Urinary bladder (tissue), 3 donors: ENCODE measurements at regions not wholly inside any gene's neighbourhood (a gene's known extent, or its start where the extent isn't known, plus 50 kb on each side); places are given as distances from the start of the nearest gene placed in this dataset.

Experiments used
- DNase-seq: peaks from one replicate; pipeline ENCODE4 v3.0.0-alpha.2; 2015; ENCODE audit errors: extremely low spot score
- H3K27ac ChIP-seq: one replicate; pipeline ENCODE4 v1.5.1; 2013; ENCODE audit warnings: low read depth, mild to moderate bottlenecking, moderate library complexity
- H3K36me3 ChIP-seq: one replicate; pipeline ENCODE4 v1.6.1; 2013; ENCODE audit warnings: mild to moderate bottlenecking, moderate library complexity; ENCODE audit not compliant: insufficient read depth
- H3K4me1 ChIP-seq: one replicate; pipeline ENCODE4 v1.6.1; 2013; ENCODE audit warnings: mild to moderate bottlenecking, moderate library complexity; ENCODE audit not compliant: insufficient read depth
- H3K4me3 ChIP-seq: one replicate; pipeline ENCODE4 v1.5.1; 2013; ENCODE audit warnings: low read depth, low read length
- WGBS: extraction: QIAGEN DNeasy Blood & Tissue Kit; methylation state at CpG from one replicate; pipeline ENCODE4 v1.1.7; 2013; 5-methylcytosine and 5-hydroxymethylcytosine counted together
- donor health status: healthy with polysubstance abuse.
- donor health status: healthy.

DNA sequence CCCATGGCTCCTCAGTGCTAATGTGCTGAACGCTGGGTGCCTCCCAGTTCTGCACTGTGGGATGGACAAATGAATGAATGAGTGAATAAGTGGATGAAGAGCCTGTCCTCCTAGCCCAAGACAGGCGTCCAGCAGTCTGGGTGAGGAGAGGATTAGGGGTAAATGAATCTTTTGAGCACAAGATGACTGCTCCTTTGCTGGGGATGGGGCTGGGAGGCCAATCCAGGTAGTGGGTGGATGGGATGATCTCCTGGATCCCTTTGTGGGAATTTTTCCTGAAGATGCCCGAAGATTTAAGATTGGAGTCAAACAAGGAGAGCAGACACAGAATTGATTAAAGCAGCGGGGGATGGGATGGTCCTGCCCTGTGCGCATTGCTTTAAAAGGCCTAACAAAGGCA, 65.3 kb upstream of the MLN start:
- Histone ChIP-seq H3K4me3 (no peak overlapping the region), H3K36me3 (no peaks in the 10 kb centered on the region), H3K4me1 (no peaks in the 10 kb centered on the region), H3K27ac (no peak overlapping the region)
- no peak for DNase-seq
- WGBS: 87% methylated on average over 5 of the region's 5 CpGs

GRCh38 chr6:33868141-33868540, 64.3 kb upstream of the MLN start:
- Histone ChIP-seq H3K4me1 (no peaks in the 10 kb centered on the region), H3K27ac (no peak overlapping the region), H3K4me3 (no peak overlapping the region), H3K36me3 (no peaks in the 10 kb centered on the region)
- DNase-seq: no peak
- 86% methylated on average over 3 of the region's 3 CpGs for WGBS

DNA sequence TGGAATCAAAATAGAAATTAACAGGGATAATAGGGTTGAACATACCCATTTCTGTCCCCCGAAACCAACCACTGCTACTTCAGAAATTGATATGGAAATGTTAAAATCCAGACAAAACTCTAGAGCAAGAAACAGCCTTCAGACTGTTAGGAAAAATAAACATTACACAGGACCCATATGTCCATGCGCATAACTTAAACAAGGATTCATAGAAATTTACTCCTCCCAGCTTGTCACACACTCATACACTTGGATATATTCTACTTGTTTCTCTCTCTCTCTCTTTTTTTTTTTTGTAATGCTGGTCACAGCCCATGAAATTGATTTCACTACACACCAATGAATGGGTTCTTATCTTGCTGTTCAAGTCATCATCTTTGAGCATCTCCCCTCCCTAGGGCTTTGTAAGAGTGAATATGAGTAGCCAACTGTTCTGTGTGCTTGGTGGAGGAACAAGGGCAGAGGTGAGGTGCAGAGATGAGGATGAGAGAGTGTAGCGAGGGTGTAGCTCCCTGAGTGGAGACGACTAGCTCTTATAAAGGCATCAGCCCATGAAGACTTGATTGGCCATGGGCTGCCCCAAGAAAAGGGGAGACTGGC, 61.8 kb upstream of the MLN start:
- Histone ChIP-seq H3K4me3 (no peak overlapping the region), H3K36me3 (no peaks in the 10 kb centered on the region), H3K27ac (no peak overlapping the region), H3K4me1 (no peaks in the 10 kb centered on the region)
- WGBS: 87% methylated on average over 4 of the region's 4 CpGs
- no peak for DNase-seq

- Histone ChIP-seq H3K27ac (no peak overlapping the region), H3K36me3 (no peaks in the 10 kb centered on the region), H3K4me1 (no peaks in the 10 kb centered on the region), H3K4me3 (no peak overlapping the region)
- DNase-seq: no peak
- 73% methylated on average over 6 of the region's 6 CpGs for WGBS
Observed at GRCh38 chr6:33863723-33864440, 60.1 kb upstream of the MLN start.

GRCh38 chr6:33863084-33863483, 59.3 kb upstream of the MLN start:
- WGBS: 88% methylated on average over 6 of the region's 6 CpGs
- no peak for DNase-seq
- Histone ChIP-seq H3K36me3 (no peaks in the 10 kb centered on the region), H3K4me1 (no peaks in the 10 kb centered on the region), H3K27ac (no peak overlapping the region), H3K4me3 (no peak overlapping the region)

- no peak for DNase-seq
- H3K4me3 ChIP-seq: no peak overlapping the region
- 93% methylated on average over 4 of the region's 4 CpGs for WGBS
- no peaks in the 10 kb centered on the region for H3K4me1 ChIP-seq
- no peaks in the 10 kb centered on the region for H3K36me3 ChIP-seq
- no peak overlapping the region for H3K27ac ChIP-seq
Observed at GRCh38 chr6:33862536-33862935, 58.7 kb upstream of the MLN start.

DNA sequence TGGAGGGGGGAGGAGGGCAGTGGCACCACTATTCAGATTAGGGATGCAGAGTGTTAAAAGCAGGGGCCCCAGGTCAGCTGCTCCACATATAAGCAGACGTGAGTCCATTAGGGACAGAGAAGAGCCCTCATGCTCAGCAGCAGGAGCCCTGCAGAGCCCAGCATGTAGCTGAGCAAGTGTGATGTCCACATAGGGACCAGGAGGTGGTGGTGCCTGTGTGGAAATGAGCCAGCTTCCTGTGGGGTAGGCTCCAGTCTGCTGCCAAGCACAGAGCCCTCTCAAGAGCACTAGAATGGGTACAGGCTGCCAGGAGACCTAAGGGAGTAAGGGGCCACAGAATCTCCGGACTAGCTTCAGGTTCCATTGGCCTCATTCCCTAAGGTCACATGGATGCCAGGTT, 57.9 kb upstream of the MLN start:
- no peak overlapping the region for H3K4me3 ChIP-seq
- H3K36me3 ChIP-seq: no peaks in the 10 kb centered on the region
- no peak overlapping the region for H3K27ac ChIP-seq
- WGBS: 69% methylated on average over 2 of the region's 2 CpGs
- DNase-seq: no peak
- H3K4me1 ChIP-seq: no peaks in the 10 kb centered on the region

DNA sequence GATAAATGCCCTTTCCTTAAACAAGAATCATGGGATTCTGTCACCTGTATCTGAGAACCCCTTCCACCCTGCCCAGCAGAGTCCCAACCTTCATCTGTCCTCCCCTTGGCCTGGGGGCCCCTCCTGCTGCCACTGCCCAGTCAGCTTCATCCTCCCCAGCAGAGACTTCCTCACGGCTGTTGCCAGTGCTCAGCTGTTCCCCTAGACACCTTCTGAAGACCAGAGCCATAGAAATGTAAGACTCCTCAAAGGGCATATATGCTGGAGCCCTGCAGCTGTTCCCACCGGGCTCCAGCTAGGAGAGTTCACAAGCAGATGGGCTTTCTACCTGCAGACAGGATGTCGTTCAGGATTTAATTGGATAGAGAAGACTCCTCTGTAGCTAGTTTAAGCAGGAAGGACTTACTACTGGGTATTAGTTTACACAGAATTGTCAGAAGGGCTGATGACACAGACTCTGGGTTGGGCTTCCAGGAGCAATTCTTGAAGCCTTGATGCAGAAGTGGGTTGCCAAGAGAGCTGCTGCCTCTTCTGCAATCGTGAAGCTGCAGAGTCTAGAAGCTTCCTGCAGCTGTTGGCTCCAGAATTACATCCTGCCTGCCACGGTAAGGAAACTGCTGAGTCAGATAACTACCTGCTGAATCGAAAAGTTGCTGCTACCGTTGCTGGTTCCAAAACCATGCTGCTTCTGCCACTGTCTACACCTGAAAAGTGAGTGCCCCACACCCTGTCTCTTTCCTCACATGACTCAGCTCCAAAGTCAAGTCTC, 57.1 kb upstream of the MLN start:
- H3K4me1 ChIP-seq: no peaks in the 10 kb centered on the region
- no peak overlapping the region for H3K4me3 ChIP-seq
- H3K36me3 ChIP-seq: no peaks in the 10 kb centered on the region
- no peak overlapping the region for H3K27ac ChIP-seq
- WGBS: 28% methylated on average over 7 of the region's 7 CpGs
- no peak for DNase-seq

DNA sequence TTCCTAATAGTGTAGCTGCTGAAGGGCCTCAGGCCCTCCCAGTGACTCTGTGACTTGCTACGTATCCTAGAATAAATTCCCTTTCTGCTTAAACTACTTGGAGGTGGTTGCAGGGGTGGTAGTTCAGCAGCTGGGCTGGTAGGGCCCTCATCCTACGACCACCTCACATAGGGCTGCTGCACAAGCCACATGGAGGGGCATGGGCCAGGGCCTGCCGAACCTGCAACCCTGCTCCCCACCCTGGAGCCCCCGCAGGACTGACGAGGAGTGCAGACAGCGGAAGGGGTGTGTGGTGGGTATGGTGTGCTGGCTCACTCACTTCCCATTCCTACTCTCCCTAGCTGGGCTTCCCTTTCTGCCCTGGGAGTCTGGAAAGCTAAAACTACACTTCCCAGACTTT, 56.2 kb upstream of the MLN start:
- 86% methylated on average over 6 of the region's 6 CpGs for WGBS
- H3K4me3 ChIP-seq: no peak overlapping the region
- H3K4me1 ChIP-seq: no peaks in the 10 kb centered on the region
- no peaks in the 10 kb centered on the region for H3K36me3 ChIP-seq
- no peak overlapping the region for H3K27ac ChIP-seq
- no peak for DNase-seq

DNA sequence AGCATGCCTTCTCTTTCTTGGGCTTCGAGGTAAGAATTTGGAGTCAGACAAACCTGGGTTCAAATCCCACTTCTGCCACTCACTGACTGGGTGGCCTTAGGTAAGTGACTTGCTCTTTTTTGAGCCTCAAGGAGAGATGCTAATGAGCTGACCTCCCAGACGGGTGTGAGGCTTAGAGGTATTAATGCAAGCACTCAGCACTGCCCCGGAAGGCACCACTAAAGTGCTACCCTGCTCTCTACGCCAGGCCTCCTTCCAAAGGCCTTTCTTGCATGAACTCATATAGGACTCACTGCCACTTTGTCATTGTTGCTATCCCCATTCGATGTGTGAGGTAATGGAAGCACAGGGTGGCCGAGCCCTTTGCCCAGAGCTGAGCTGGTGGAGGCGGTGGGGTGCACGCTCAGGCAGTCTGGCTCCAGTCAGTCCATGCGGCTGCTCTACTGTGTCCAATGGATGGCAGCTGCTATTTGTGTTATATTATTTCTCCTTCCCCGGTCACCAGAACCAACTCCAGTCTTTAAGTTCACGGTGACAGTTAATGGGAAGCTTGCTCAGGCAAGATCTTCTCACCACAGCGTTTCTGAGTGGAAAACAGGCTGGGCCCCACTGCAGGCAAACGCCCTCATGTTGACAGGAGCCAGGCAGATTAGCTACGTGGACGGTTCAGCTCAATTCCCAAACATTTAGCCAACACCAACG, 55.2 kb upstream of the MLN start:
- WGBS: 79% methylated on average over 16 of the region's 16 CpGs
- no peak overlapping the region for H3K4me3 ChIP-seq
- DNase-seq: no peak
- no peaks in the 10 kb centered on the region for H3K36me3 ChIP-seq
- no peaks in the 10 kb centered on the region for H3K4me1 ChIP-seq
- H3K27ac ChIP-seq: no peak overlapping the region

DNA sequence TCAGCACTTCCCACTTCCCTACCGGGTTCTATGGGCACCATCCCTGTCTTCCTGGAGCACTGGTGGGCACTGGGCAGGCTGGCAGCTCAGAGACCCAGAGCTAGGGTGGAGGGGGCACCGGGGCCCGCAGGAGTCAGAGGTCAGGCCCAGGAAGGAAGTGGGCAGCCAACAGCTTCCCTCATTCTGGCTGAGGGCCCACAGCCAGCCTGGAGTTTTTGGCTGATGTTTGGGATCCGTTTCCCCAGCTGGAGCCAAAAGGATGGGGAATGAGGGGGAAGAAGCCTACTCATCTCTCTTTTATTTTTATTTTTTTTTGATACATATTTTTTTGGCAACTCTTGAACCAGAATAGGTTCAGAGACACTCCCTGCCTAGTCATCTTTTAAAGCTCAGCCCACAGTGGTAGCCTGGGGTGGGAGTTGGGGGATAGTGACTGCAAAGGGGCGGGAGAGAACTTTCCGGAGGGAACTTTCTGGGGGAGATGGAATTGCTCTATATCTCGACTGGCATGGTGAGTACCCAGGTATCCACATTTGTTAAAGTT, 54.2 kb upstream of the MLN start:
- Histone ChIP-seq H3K36me3 (no peaks in the 10 kb centered on the region), H3K4me3 (no peak overlapping the region), H3K4me1 (no peaks in the 10 kb centered on the region), H3K27ac (no peak overlapping the region)
- whole genome bisulfite sequencing: 62% methylated on average over 7 of the region's 7 CpGs
- no peak for DNase-seq

- no peak overlapping the region for H3K4me3 ChIP-seq
- no peaks in the 10 kb centered on the region for H3K4me1 ChIP-seq
- no peak for DNase-seq
- no peaks in the 10 kb centered on the region for H3K36me3 ChIP-seq
- WGBS: 71% methylated on average over 15 of the region's 15 CpGs
- H3K27ac ChIP-seq: no peak overlapping the region
Observed at GRCh38 chr6:33857093-33857931, 53.5 kb upstream of the MLN start.

GRCh38 chr6:33856655-33857054, 52.9 kb upstream of the MLN start:
- no peaks in the 10 kb centered on the region for H3K4me1 ChIP-seq
- no peak for DNase-seq
- no peaks in the 10 kb centered on the region for H3K36me3 ChIP-seq
- H3K27ac ChIP-seq: no peak overlapping the region
- H3K4me3 ChIP-seq: no peak overlapping the region
- 90% methylated on average over 5 of the region's 5 CpGs for WGBS
